Epithelial cell of proximal tubule (primary cell): ENCODE measurements at regions not wholly inside any gene's neighbourhood (a gene's known extent, or its start where the extent isn't known, plus 50 kb on each side); places are given as distances from the start of the nearest gene placed in this dataset.

Source experiments
- DNase-seq: peaks from one replicate; pipeline ENCODE4 v3.0.0-alpha.2; 2011; ENCODE audit warnings: low read depth
- H3K4me3 ChIP-seq: 2 replicates; pipeline ENCODE4 v1.5.1; 2011; ENCODE audit warnings: low read depth, mild to moderate bottlenecking, low read length
- TF ChIP-seq, protein P1 (sequence below): conservative IDR thresholded peaks from 2 replicates; pipeline ENCODE4 v1.5.1; 2012; ENCODE audit warnings: low read depth, mild to moderate bottlenecking, low read length

DNA sequence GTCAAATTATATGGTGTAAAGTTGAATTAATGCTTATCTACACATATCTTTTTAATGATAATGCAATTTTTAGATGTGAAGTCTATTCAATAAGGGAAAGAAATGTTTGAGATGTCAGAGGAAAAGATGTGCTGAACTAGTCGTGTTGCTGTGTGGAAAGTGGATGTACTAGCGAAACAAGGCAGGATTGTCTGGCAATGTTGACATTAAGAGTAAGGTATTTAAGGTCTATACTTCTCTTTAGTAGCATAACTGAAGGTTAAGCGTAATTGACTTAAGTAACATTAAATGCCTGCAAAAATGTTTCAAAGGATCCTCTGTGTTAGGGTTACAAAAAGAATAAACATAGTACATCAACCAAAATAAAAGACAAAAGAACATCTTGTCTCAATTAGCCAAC, 787.3 kb upstream of the KLHL1 start:
- H3K4me3 ChIP-seq, result no peak overlapping the region
- no peak for DNase-seq
- TF ChIP-seq, protein P1, sequence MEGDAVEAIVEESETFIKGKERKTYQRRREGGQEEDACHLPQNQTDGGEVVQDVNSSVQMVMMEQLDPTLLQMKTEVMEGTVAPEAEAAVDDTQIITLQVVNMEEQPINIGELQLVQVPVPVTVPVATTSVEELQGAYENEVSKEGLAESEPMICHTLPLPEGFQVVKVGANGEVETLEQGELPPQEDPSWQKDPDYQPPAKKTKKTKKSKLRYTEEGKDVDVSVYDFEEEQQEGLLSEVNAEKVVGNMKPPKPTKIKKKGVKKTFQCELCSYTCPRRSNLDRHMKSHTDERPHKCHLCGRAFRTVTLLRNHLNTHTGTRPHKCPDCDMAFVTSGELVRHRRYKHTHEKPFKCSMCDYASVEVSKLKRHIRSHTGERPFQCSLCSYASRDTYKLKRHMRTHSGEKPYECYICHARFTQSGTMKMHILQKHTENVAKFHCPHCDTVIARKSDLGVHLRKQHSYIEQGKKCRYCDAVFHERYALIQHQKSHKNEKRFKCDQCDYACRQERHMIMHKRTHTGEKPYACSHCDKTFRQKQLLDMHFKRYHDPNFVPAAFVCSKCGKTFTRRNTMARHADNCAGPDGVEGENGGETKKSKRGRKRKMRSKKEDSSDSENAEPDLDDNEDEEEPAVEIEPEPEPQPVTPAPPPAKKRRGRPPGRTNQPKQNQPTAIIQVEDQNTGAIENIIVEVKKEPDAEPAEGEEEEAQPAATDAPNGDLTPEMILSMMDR, result no peak

- TF ChIP-seq, protein P1, result no peak
- DNase-seq, result no peak
- H3K4me3 ChIP-seq, result no peak overlapping the region
Measured at GRCh38 chr13:70894258-70894657, 786.0 kb upstream of the KLHL1 start.

- H3K4me3 ChIP-seq, result no peak overlapping the region
- DNase-seq, result no peak
- TF ChIP-seq, protein P1, result no peak
Measured at GRCh38 chr13:70893832-70894231, 785.6 kb upstream of the KLHL1 start.

- TF ChIP-seq, protein P1, result no peak
- DNase-seq, result no peak
- H3K4me3 ChIP-seq, result no peak overlapping the region
Measured at GRCh38 chr13:70890289-70890688, 782.0 kb upstream of the KLHL1 start.

- H3K4me3 ChIP-seq, result no peak overlapping the region
- no peak for DNase-seq
- TF ChIP-seq, protein P1, result no peak
Measured at GRCh38 chr13:70889163-70889562, 780.9 kb upstream of the KLHL1 start.

- TF ChIP-seq, protein P1, result no peak
- no peak for DNase-seq
- H3K4me3 ChIP-seq, result no peak overlapping the region
Measured at GRCh38 chr13:70884196-70884595, 775.9 kb upstream of the KLHL1 start.

DNA sequence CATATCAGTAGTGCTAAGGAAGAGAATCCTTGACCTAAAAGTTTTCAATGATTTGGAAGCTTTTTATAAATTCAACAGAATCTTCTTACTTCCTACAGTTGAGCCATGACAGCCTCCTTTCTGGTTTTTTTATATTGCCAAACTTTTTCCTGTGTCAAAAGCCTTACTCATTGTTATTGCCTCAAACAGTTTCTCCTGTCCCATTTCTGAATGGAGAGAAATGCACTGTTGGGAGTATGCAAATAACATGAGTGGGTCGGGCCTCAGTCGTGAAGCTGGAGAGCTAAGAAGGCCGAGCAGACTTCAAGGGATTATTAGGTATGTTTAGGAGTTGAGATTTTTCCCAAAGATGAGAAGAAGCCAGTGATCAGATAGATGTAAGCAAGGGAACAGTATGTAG, 766.4 kb upstream of the KLHL1 start:
- no peak for DNase-seq
- TF ChIP-seq, protein P1, result no peak

More for the DNA sequence above, 766.4 kb upstream of the KLHL1 start:
- H3K4me3 ChIP-seq, result no peak overlapping the region
